ENCODE measurements at regions not wholly inside any gene's neighbourhood (a gene's known extent, or its start where the extent isn't known, plus 50 kb on each side); places are given as distances from the start of the nearest gene placed in this dataset.

- no TSS peak for BruUV-seq (replicated peaks)
- no peaks in the 10 kb centered on the region for H3K27me3 ChIP-seq (replicated peaks in 1 of 2; ENCODE audit: control insufficient read depth in 2 of 2, insufficient read depth in 2 of 2, low read length in 1 of 2)
- no peaks in the 10 kb centered on the region for H3K9me3 ChIP-seq (replicated peaks; ENCODE audit: control insufficient read depth, insufficient read depth, low read length)
- ChIA-PET SMC1A (ENCODE audit: uncharacterized antibody, unreplicated experiment) (interaction anchor here (0.9 to 1.5 kb wide), 4 partner anchors 12 to 137 kb away, joined by 3 to 4 read pairs (median 3); no protein-coding TSS in a partner anchor), POLR2A (no interaction called here), CTCF (interaction anchor here (0.8 kb wide), 1 partner anchor 190 kb away, joined by 3 read pairs; no protein-coding TSS in a partner anchor), RAD21 (ENCODE audit: unreplicated experiment) (interaction anchor here (0.7 kb wide), 1 partner anchor 101 kb away, joined by 3 read pairs; no protein-coding TSS in a partner anchor)
- H3K79me2 ChIP-seq (ENCODE audit: control insufficient read depth, insufficient read depth, low read length), result no peaks in the 10 kb centered on the region
- in situ Hi-C loops (cut with MboI), result no loop called here
- DNase-seq (ENCODE audit: low read depth, low spot score) (no peak), FAIRE-seq (no peak), ATAC-seq (peak; percentile 54)
- no peak overlapping the region for H2AFZ ChIP-seq (ENCODE audit: control insufficient read depth, low read depth, low read length)
- no peak overlapping the region for H3K4me3 ChIP-seq
- no peak overlapping the region for H3K27ac ChIP-seq (ENCODE audit: control insufficient read depth, insufficient read depth)
- H4K20me1 ChIP-seq (ENCODE audit: control insufficient read depth, insufficient read depth), result no peaks in the 10 kb centered on the region
- no peak overlapping the region for H3K4me2 ChIP-seq (ENCODE audit: control insufficient read depth, insufficient read depth)
- intact Hi-C loops (cut with micrococcal nuclease; ENCODE audit: unreplicated experiment), result no loop called here
- no peaks in the 10 kb centered on the region for H3K4me1 ChIP-seq (ENCODE audit: control insufficient read depth, insufficient read depth, low read length)
- 26% methylated on average over 5 of the region's 5 CpGs for whole genome bisulfite sequencing (ENCODE audit: insufficient coverage, insufficient replicate concordance, low lambda C conversion rate, missing lambda C conversion rate)
- H3K9ac ChIP-seq (ENCODE audit: control insufficient read depth, insufficient read depth, low read length), result no peak overlapping the region
- no peaks in the 10 kb centered on the region for H3K36me3 ChIP-seq (ENCODE audit: control insufficient read depth in 2 of 2, insufficient read depth in 2 of 2, low read length in 1 of 2)
- TF ChIP-seq MEF2B (IDR thresholded peaks at IDR 0.05; ENCODE audit: partially characterized antibody, poor library complexity, severe bottlenecking) (no peak), JUNB (IDR thresholded peaks at IDR 0.05) (no peak), NKRF (conservative IDR thresholded peaks at IDR 0.05) (no peak), RB1 (IDR thresholded peaks at IDR 0.05; ENCODE audit: borderline replicate concordance) (no peak), LARP7 (IDR thresholded peaks at IDR 0.05) (no peak), MAX (IDR thresholded peaks at IDR 0.05; ENCODE audit: low read depth, low read length) (no peak), BMI1 (IDR thresholded peaks at IDR 0.05; ENCODE audit: borderline replicate concordance) (no peak), GATAD2B (conservative IDR thresholded peaks at IDR 0.05; ENCODE audit: low read depth) (no peak), STAT3 (IDR thresholded peaks at IDR 0.05; ENCODE audit: low read depth, low read length) (no peak), RUNX3 (IDR thresholded peaks at IDR 0.05; ENCODE audit: low read length) (no peak)
- TF ChIP-seq, protein P1, sequence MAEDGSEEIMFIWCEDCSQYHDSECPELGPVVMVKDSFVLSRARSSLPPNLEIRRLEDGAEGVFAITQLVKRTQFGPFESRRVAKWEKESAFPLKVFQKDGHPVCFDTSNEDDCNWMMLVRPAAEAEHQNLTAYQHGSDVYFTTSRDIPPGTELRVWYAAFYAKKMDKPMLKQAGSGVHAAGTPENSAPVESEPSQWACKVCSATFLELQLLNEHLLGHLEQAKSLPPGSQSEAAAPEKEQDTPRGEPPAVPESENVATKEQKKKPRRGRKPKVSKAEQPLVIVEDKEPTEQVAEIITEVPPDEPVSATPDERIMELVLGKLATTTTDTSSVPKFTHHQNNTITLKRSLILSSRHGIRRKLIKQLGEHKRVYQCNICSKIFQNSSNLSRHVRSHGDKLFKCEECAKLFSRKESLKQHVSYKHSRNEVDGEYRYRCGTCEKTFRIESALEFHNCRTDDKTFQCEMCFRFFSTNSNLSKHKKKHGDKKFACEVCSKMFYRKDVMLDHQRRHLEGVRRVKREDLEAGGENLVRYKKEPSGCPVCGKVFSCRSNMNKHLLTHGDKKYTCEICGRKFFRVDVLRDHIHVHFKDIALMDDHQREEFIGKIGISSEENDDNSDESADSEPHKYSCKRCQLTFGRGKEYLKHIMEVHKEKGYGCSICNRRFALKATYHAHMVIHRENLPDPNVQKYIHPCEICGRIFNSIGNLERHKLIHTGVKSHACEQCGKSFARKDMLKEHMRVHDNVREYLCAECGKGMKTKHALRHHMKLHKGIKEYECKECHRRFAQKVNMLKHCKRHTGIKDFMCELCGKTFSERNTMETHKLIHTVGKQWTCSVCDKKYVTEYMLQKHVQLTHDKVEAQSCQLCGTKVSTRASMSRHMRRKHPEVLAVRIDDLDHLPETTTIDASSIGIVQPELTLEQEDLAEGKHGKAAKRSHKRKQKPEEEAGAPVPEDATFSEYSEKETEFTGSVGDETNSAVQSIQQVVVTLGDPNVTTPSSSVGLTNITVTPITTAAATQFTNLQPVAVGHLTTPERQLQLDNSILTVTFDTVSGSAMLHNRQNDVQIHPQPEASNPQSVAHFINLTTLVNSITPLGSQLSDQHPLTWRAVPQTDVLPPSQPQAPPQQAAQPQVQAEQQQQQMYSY (CRISPR knock-in tag; IDR thresholded peaks at IDR 0.05), result no peak
- TF ChIP-seq, protein P2, sequence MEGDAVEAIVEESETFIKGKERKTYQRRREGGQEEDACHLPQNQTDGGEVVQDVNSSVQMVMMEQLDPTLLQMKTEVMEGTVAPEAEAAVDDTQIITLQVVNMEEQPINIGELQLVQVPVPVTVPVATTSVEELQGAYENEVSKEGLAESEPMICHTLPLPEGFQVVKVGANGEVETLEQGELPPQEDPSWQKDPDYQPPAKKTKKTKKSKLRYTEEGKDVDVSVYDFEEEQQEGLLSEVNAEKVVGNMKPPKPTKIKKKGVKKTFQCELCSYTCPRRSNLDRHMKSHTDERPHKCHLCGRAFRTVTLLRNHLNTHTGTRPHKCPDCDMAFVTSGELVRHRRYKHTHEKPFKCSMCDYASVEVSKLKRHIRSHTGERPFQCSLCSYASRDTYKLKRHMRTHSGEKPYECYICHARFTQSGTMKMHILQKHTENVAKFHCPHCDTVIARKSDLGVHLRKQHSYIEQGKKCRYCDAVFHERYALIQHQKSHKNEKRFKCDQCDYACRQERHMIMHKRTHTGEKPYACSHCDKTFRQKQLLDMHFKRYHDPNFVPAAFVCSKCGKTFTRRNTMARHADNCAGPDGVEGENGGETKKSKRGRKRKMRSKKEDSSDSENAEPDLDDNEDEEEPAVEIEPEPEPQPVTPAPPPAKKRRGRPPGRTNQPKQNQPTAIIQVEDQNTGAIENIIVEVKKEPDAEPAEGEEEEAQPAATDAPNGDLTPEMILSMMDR (IDR thresholded peaks at IDR 0.05 in 2 of 3, conservative IDR thresholded peaks at IDR 0.05 in 1 of 3; ENCODE audit: control insufficient read depth in 2 of 3, extremely low read depth in 1 of 3, insufficient read depth in 1 of 3, low read depth in 3 of 3, low read length in 3 of 3), result no peak
- TF ChIP-seq, protein P3, sequence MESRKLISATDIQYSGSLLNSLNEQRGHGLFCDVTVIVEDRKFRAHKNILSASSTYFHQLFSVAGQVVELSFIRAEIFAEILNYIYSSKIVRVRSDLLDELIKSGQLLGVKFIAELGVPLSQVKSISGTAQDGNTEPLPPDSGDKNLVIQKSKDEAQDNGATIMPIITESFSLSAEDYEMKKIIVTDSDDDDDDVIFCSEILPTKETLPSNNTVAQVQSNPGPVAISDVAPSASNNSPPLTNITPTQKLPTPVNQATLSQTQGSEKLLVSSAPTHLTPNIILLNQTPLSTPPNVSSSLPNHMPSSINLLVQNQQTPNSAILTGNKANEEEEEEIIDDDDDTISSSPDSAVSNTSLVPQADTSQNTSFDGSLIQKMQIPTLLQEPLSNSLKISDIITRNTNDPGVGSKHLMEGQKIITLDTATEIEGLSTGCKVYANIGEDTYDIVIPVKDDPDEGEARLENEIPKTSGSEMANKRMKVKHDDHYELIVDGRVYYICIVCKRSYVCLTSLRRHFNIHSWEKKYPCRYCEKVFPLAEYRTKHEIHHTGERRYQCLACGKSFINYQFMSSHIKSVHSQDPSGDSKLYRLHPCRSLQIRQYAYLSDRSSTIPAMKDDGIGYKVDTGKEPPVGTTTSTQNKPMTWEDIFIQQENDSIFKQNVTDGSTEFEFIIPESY (IDR thresholded peaks at IDR 0.05), result no peak
These were observed 312.0 kb downstream of the KCNC2 start for GRCh38 chr12:74897425-74898211.
